Body of pancreas (tissue), 4 donors: ENCODE measurements at regions not wholly inside any gene's neighbourhood (a gene's known extent, or its start where the extent isn't known, plus 50 kb on each side); places are given as distances from the start of the nearest gene placed in this dataset.

Experiments used
- CTCF ChIP-seq, 7 experiments: fragments of 450-650 bp in 4 of 7; fragments of 200-600 bp in 3 of 7; sonication (generic) in 3 of 7; IDR thresholded peaks; one replicate each; pipeline ENCODE4 v1.5.1; 2016 to 2019; ENCODE audit warnings: antibody characterized with exemption in 7 of 7
- POLR2A ChIP-seq, 3 donors: fragments of 450-650 bp; IDR thresholded peaks; one replicate each; pipeline ENCODE4 v1.6.1; 2016; ENCODE audit warnings: antibody characterized with exemption in 3 of 3, mild to moderate bottlenecking in 2 of 3

DNA sequence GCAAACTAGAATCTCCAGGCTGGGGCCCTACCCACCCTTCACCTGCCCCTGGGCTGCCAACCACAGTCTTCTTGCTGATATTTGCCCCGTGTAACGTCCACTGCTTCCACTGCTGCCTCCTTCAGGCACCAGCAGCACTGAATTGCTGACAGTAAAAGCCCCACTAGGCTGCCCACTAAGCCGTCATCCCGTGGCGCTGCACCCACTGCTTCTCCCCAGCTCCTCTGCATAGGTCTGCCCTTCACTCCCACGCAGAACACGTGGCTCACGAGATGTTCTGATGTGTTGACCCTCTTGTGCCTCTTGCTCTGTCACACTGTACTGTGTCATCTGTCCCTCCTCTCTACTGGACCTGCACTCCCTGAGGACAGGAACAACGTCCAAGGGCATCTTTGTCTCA, 86.3 kb upstream of the HIVEP1 start:
- no peak for TF ChIP-seq POLR2A (IDR thresholded peaks at IDR 0.05)
- no peak for TF ChIP-seq CTCF (IDR thresholded peaks at IDR 0.05)
